B cell (primary cell): ENCODE measurements at regions not wholly inside any gene's neighbourhood (a gene's known extent, or its start where the extent isn't known, plus 50 kb on each side); places are given as distances from the start of the nearest gene placed in this dataset.

Source experiments
- ATAC-seq: fragments of 200-7000 bp; cut with Tn5 transposase; one replicate; pipeline ENCODE4 v1.10.0; 2021; ENCODE audit warnings: low read depth, mild to moderate bottlenecking, moderate number of reproducible peaks, moderate library complexity
- CTCF ChIA-PET: fragments of 350-600 bp; sonication (Branson Sonifier 250); formaldehyde crosslinking; loops from one replicate; lab custom pipeline; 2021; ENCODE audit warnings: antibody characterized with exemption, inconsistent platforms; lab: Charles Lee
- POLR2A ChIA-PET: fragments of 350-600 bp; sonication (Branson Sonifier 250); formaldehyde crosslinking; loops from one replicate; lab custom pipeline; 2021; ENCODE audit warnings: antibody characterized with exemption; lab: Charles Lee
- DNase-seq: peaks from one replicate; pipeline ENCODE4 v3.0.0; 2013
- H2AFZ ChIP-seq: 2 replicates; pipeline ENCODE4 v1.6.1; 2012; ENCODE audit warnings: mild to moderate bottlenecking, low read depth, low read length; ENCODE audit not compliant: insufficient read depth, poor library complexity, severe bottlenecking
- H3K27ac ChIP-seq, 2 donors: 1 replicate in 1 of 2; 2 replicates in 1 of 2; pipeline ENCODE4 v1.5.1; 2012 to 2013; ENCODE audit warnings: low read length in 2 of 2, mild to moderate bottlenecking in 2 of 2, moderate library complexity in 1 of 2
- H3K27me3 ChIP-seq, 4 experiments: fragments of 200-600 bp in 1 of 4; sonication (generic) in 1 of 4; replicated peaks in 1 of 4; 1 replicate in 2 of 4; 2 replicates in 2 of 4; pipeline versions ENCODE4 v1.6.1 to v1.7.0; 2013 to 2016; ENCODE audit warnings: low read length in 3 of 4, mild to moderate bottlenecking in 2 of 4, mixed read lengths in 1 of 4, moderate library complexity in 1 of 4; ENCODE audit not compliant: insufficient read depth in 4 of 4, control insufficient read depth in 3 of 4; ENCODE audit errors: control extremely low read depth in 1 of 4
- H3K36me3 ChIP-seq, 2 experiments: replicated peaks in 1 of 2; 1 replicate in 1 of 2; 2 replicates in 1 of 2; pipeline versions ENCODE4 v1.6.1 to v1.7.1; 2013; ENCODE audit warnings: low read length in 1 of 2; ENCODE audit not compliant: insufficient read depth in 2 of 2, control insufficient read depth in 1 of 2; ENCODE audit errors: control extremely low read depth in 1 of 2, extremely low read depth in 1 of 2
- H3K4me1 ChIP-seq, 2 donors: fragments of 200-600 bp in 1 of 2; sonication (generic) in 1 of 2; 1 replicate in 1 of 2; 2 replicates in 1 of 2; pipeline versions ENCODE4 v1.5.1 to v1.6.1; 2013 to 2017; ENCODE audit warnings: low read length in 2 of 2; ENCODE audit not compliant: control insufficient read depth in 2 of 2, insufficient read depth in 2 of 2
- H3K4me2 ChIP-seq: replicated peaks from 2 replicates; pipeline ENCODE3; 2012; ENCODE audit warnings: mild to moderate bottlenecking, low read depth, low read length; ENCODE audit not compliant: poor library complexity, severe bottlenecking
- H3K4me3 ChIP-seq, 5 experiments: fragments of 200-600 bp in 1 of 5; sonication (generic) in 1 of 5; 1 replicate in 3 of 5; 2 replicates in 2 of 5; pipeline versions ENCODE4 v1.5.1 to v1.7.0; 2011 to 2016; ENCODE audit warnings: low read length in 4 of 5, mild to moderate bottlenecking in 4 of 5, low read depth in 2 of 5, control low read depth in 1 of 5, moderate library complexity in 1 of 5; ENCODE audit not compliant: insufficient read depth in 1 of 5; ENCODE audit errors: control extremely low read depth in 1 of 5, extremely low read depth in 1 of 5
- H3K79me2 ChIP-seq: fragments of 200-600 bp; sonication (generic); one replicate; pipeline ENCODE4 v1.6.0; 2016; ENCODE audit warnings: low read length; ENCODE audit not compliant: control insufficient read depth, insufficient read depth
- H3K9ac ChIP-seq: fragments of 200-600 bp; sonication (generic); 2 replicates; pipeline ENCODE4 v1.6.1; 2017; ENCODE audit warnings: mild to moderate bottlenecking, low read length, moderate library complexity
- H3K9me3 ChIP-seq, 3 donors: one replicate each; pipeline versions ENCODE4 v1.6.1 to v1.7.1; 2013; ENCODE audit warnings: low read length in 2 of 3; ENCODE audit not compliant: control insufficient read depth in 2 of 3, insufficient read depth in 1 of 3; ENCODE audit errors: control extremely low read depth in 1 of 3
- H4K20me1 ChIP-seq: 2 replicates; pipeline ENCODE4 v1.6.0; 2012; ENCODE audit warnings: mild to moderate bottlenecking, low read length; ENCODE audit not compliant: insufficient read depth, control insufficient read depth, poor library complexity, severe bottlenecking
- H3K27ac Mint-ChIP-seq: one replicate; pipeline ENCODE4 v1.8.0; 2021; ENCODE audit warnings: mixed read lengths
- H3K27me3 Mint-ChIP-seq: one replicate; pipeline ENCODE4 v1.8.0; 2021; ENCODE audit warnings: mixed read lengths
- H3K4me1 Mint-ChIP-seq: one replicate; pipeline ENCODE4 v1.8.0; 2021; ENCODE audit warnings: mixed read lengths
- H3K4me3 Mint-ChIP-seq: one replicate; pipeline ENCODE4 v1.8.0; 2021; ENCODE audit warnings: mixed read lengths
- H3K9me3 Mint-ChIP-seq: one replicate; pipeline ENCODE4 v1.8.0; 2022; ENCODE audit warnings: mixed read lengths; ENCODE audit not compliant: insufficient read depth
- EZH2 ChIP-seq: IDR thresholded peaks from 2 replicates; pipeline ENCODE4 v1.6.1; 2012; ENCODE audit warnings: borderline replicate concordance, low read depth, mild to moderate bottlenecking, moderate library complexity, low read length; ENCODE audit not compliant: insufficient read depth, poor library complexity, severe bottlenecking
- WGBS: methylation state at CpG from one replicate; pipeline ENCODE4 v1.1.5; 2013; ENCODE audit warnings: missing lambda C conversion rate; ENCODE audit not compliant: insufficient coverage; 5-methylcytosine and 5-hydroxymethylcytosine counted together
- intact Hi-C: fragments of 100-400 bp; cut with micrococcal nuclease; formaldehyde crosslinking; loops from one replicate; pipeline ENCODE4 v1.10.0; 2022
- TF ChIP-seq, protein P1 (sequence below): fragments of 200-600 bp; IDR thresholded peaks from one replicate; pipeline ENCODE4 v1.8.0; 2022; ENCODE audit warnings: antibody characterized with exemption, mild to moderate bottlenecking

DNA sequence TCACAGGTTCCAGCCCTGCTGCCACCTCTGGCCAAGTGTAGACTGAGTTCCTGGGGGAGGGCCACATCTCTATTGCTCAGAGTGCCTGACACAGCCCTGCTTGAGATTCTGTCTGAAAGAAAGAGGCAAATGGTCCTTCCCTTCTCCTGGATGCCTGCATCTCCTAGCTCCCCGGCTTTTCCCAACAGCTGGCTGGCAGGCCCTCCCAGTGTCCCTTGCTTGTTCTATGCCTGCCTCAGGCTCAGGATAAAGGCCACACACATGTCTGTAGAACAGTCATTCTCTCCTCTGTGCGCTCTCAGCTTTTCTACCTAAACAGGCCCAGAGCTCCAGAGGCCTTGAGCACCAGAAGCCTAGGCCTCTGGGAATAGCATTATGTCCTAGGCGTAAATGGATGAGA lies 343.4 kb upstream of the USP24 start:
- DNase-seq (no peak), ATAC-seq (no peak)
- no peaks in the 10 kb centered on the region for H3K27me3 Mint-ChIP-seq
- no peaks in the 10 kb centered on the region for H3K27me3 ChIP-seq
- no peaks in the 10 kb centered on the region for H3K9me3 Mint-ChIP-seq
- H3K27ac Mint-ChIP-seq, result no peak overlapping the region
- no peak overlapping the region for H3K4me3 Mint-ChIP-seq
- POLR2A ChIA-PET, result interaction anchor here (0.6 kb wide), 1 partner anchor 584 kb away, joined by 4 read pairs; no protein-coding TSS in a partner anchor
- TF ChIP-seq EZH2, result no peak
- TF ChIP-seq, protein P1, sequence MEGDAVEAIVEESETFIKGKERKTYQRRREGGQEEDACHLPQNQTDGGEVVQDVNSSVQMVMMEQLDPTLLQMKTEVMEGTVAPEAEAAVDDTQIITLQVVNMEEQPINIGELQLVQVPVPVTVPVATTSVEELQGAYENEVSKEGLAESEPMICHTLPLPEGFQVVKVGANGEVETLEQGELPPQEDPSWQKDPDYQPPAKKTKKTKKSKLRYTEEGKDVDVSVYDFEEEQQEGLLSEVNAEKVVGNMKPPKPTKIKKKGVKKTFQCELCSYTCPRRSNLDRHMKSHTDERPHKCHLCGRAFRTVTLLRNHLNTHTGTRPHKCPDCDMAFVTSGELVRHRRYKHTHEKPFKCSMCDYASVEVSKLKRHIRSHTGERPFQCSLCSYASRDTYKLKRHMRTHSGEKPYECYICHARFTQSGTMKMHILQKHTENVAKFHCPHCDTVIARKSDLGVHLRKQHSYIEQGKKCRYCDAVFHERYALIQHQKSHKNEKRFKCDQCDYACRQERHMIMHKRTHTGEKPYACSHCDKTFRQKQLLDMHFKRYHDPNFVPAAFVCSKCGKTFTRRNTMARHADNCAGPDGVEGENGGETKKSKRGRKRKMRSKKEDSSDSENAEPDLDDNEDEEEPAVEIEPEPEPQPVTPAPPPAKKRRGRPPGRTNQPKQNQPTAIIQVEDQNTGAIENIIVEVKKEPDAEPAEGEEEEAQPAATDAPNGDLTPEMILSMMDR, result no peak
- H3K4me1 ChIP-seq, result no peaks in the 10 kb centered on the region
- H3K4me3 ChIP-seq, result no peak overlapping the region
- H3K79me2 ChIP-seq, result no peaks in the 10 kb centered on the region
- 100% methylated on average over 3 of the region's 3 CpGs for WGBS
- intact Hi-C loops, result no loop called here
- CTCF ChIA-PET, result no interaction called here
- no peak overlapping the region for H2AFZ ChIP-seq
- no peak overlapping the region for H3K9ac ChIP-seq
- no peaks in the 10 kb centered on the region for H3K9me3 ChIP-seq
- H4K20me1 ChIP-seq, result no peaks in the 10 kb centered on the region
- H3K27ac ChIP-seq, result no peak overlapping the region
- no peaks in the 10 kb centered on the region for H3K36me3 ChIP-seq
- no peaks in the 10 kb centered on the region for H3K4me1 Mint-ChIP-seq
- H3K4me2 ChIP-seq, result no peak overlapping the region

DNA sequence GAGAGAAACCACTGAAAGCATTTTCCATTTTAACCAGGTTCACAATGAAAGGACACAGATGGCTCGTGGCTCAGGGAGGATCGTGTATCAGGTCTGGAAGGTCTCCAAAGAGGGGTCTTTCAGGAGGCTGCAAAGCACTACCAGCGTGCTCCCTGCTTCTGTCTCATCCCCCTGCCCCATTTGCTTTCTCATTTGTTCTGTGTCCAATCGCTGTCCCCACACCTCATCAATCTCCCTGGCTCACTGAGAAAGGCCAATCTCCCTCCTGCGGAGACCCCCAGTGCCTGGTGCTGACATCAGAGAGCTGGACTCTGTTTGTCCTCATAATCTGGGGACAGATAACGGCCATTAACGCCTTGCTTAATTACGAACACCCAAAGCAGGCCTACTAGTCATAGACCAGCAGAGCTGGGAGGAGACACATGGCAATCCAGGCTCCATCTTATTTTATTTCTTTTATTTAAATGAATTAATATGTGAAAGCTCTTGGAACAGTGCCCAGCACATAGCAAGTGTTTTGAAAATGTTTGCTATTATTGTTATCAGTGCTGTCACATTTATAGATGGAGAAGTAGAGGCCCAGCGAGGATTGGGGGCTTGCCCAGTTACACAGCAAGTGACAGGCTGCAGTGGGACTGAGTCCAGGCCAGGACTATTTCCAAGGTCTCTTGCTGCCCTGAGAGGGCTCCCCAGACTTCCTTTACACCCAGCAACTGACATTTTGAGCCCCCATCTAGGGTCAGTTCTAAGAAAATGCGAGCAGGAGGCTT lies 341.0 kb upstream of the USP24 start:
- ChIA-PET CTCF (no interaction called here), POLR2A (no interaction called here)
- Histone ChIP-seq H3K36me3 (no peaks in the 10 kb centered on the region), H4K20me1 (no peaks in the 10 kb centered on the region), H3K79me2 (no peaks in the 10 kb centered on the region), H3K9me3 (no peaks in the 10 kb centered on the region), H3K4me2 (no peak overlapping the region), H3K4me3 (no peak overlapping the region), H3K27ac (no peak overlapping the region), H3K9ac (no peak overlapping the region), H3K27me3 (no peaks in the 10 kb centered on the region), H3K4me1 (no peaks in the 10 kb centered on the region), H2AFZ (no peak overlapping the region)
- Mint-ChIP-seq H3K27me3 (no peaks in the 10 kb centered on the region), H3K9me3 (no peaks in the 10 kb centered on the region), H3K4me3 (no peak overlapping the region), H3K27ac (no peak overlapping the region), H3K4me1 (no peaks in the 10 kb centered on the region)
- TF ChIP-seq EZH2, result no peak
- TF ChIP-seq, protein P1, result no peak
- ATAC-seq, result no peak
- 84% methylated on average over 7 of the region's 10 CpGs for WGBS
- intact Hi-C loops, result no loop called here
- no peak for DNase-seq
